H9 (cell line): ENCODE measurements at regions not wholly inside any gene's neighbourhood (a gene's known extent, or its start where the extent isn't known, plus 50 kb on each side); places are given as distances from the start of the nearest gene placed in this dataset.

Experiments
- DNase-seq: peaks from one replicate; pipeline ENCODE4 v3.0.0-alpha.2; 2017
- H2AFZ ChIP-seq: one replicate; pipeline ENCODE4 v1.6.1; 2013; ENCODE audit warnings: mild to moderate bottlenecking, low read length, control low read depth, moderate library complexity
- H2AK5ac ChIP-seq: 2 replicates; pipeline ENCODE4 v1.6.1; 2013; ENCODE audit warnings: low read length, control low read depth, mixed read lengths; ENCODE audit not compliant: insufficient read length
- H2BK120ac ChIP-seq: one replicate; pipeline ENCODE4 v1.6.1; 2013; ENCODE audit warnings: low read depth, mild to moderate bottlenecking, low read length, control low read depth, inconsistent platforms; ENCODE audit not compliant: poor library complexity, severe bottlenecking
- H2BK12ac ChIP-seq: 2 replicates; pipeline ENCODE4 v1.6.1; 2013; ENCODE audit warnings: low read length, control low read depth, mixed read lengths, low read depth; ENCODE audit not compliant: insufficient read length
- H2BK15ac ChIP-seq: 2 replicates; pipeline ENCODE4 v1.6.1; 2013; ENCODE audit warnings: low read depth, low read length, control low read depth
- H2BK20ac ChIP-seq: one replicate; pipeline ENCODE4 v1.6.1; 2013; ENCODE audit warnings: low read depth, mild to moderate bottlenecking, low read length, control low read depth, inconsistent platforms; ENCODE audit not compliant: poor library complexity, severe bottlenecking
- H2BK5ac ChIP-seq: 2 replicates; pipeline ENCODE4 v1.6.1; 2013; ENCODE audit warnings: low read length, control low read depth, mixed read lengths; ENCODE audit not compliant: insufficient read length
- H3K14ac ChIP-seq: 2 replicates; pipeline ENCODE4 v1.6.1; 2013; ENCODE audit warnings: low read length, control low read depth; ENCODE audit not compliant: insufficient read depth
- H3K18ac ChIP-seq: 2 replicates; pipeline ENCODE4 v1.6.1; 2013; ENCODE audit warnings: low read depth, mild to moderate bottlenecking, mixed read lengths, low read length, control low read depth; ENCODE audit not compliant: insufficient read length
- H3K23ac ChIP-seq: 2 replicates; pipeline ENCODE4 v1.6.1; 2013; ENCODE audit warnings: low read length, control low read depth, mixed read lengths, low read depth; ENCODE audit not compliant: insufficient read length
- H3K23me2 ChIP-seq: 2 replicates; pipeline ENCODE4 v1.6.1; 2013; ENCODE audit warnings: low read depth, mild to moderate bottlenecking, mixed read lengths, low read length, control low read depth; ENCODE audit not compliant: insufficient read length, poor library complexity, severe bottlenecking
- H3K27ac ChIP-seq: 2 replicates; pipeline ENCODE4 v1.5.1; 2013; ENCODE audit warnings: low read length, control low read depth, mixed read lengths, low read depth; ENCODE audit not compliant: insufficient read length
- H3K27me3 ChIP-seq: 2 replicates; pipeline ENCODE4 v1.6.1; 2013; ENCODE audit warnings: low read length, control low read depth, inconsistent platforms; ENCODE audit not compliant: insufficient read depth
- H3K4ac ChIP-seq: 2 replicates; pipeline ENCODE4 v1.6.1; 2013; ENCODE audit warnings: low read depth, mild to moderate bottlenecking, control low read depth, inconsistent platforms, low read length, moderate library complexity
- H3K4me1 ChIP-seq: 2 replicates; pipeline ENCODE4 v1.6.1; 2013; ENCODE audit warnings: low read length, control low read depth, inconsistent platforms; ENCODE audit not compliant: insufficient read depth
- H3K4me2 ChIP-seq: 2 replicates; pipeline ENCODE4 v1.6.1; 2013; ENCODE audit warnings: low read length, control low read depth, mixed read lengths; ENCODE audit not compliant: insufficient read length, insufficient read depth
- H3K56ac ChIP-seq: 2 replicates; pipeline ENCODE4 v1.6.1; 2013; ENCODE audit warnings: low read depth, mild to moderate bottlenecking, mixed read lengths, low read length, control low read depth; ENCODE audit not compliant: insufficient read length
- H3K79me1 ChIP-seq: 2 replicates; pipeline ENCODE4 v1.6.1; 2013; ENCODE audit warnings: low read depth, mild to moderate bottlenecking, moderate library complexity, low read length, control low read depth, inconsistent platforms; ENCODE audit not compliant: insufficient read depth, poor library complexity, severe bottlenecking
- H3K79me2 ChIP-seq: 2 replicates; pipeline ENCODE4 v1.6.1; 2013; ENCODE audit warnings: low read length, control low read depth, inconsistent platforms; ENCODE audit not compliant: insufficient read depth
- H3K9ac ChIP-seq: 2 replicates; pipeline ENCODE4 v1.6.1; 2013; ENCODE audit warnings: low read length, control low read depth, mixed read lengths; ENCODE audit not compliant: insufficient read length; ENCODE audit errors: extremely low read depth
- H3K9me3 ChIP-seq: one replicate; pipeline ENCODE4 v1.6.1; 2013; ENCODE audit warnings: low read depth, low read length, inconsistent platforms; ENCODE audit not compliant: control insufficient read depth
- H3T11ph ChIP-seq: one replicate; pipeline ENCODE4 v1.6.1; 2013; ENCODE audit warnings: mild to moderate bottlenecking, low read length, control low read depth, inconsistent platforms
- H4K20me1 ChIP-seq: one replicate; pipeline ENCODE4 v1.6.1; 2013; ENCODE audit not compliant: control insufficient read depth, insufficient read length, insufficient read depth
- H4K5ac ChIP-seq: 2 replicates; pipeline ENCODE4 v1.6.1; 2013; ENCODE audit warnings: low read depth, mild to moderate bottlenecking, mixed read lengths, low read length, control low read depth; ENCODE audit not compliant: insufficient read length
- H4K8ac ChIP-seq: replicated peaks from 2 replicates; pipeline ENCODE4 v1.6.1; 2013; ENCODE audit warnings: low read length, control low read depth, mixed read lengths, low read depth; ENCODE audit not compliant: insufficient read length
- H4K91ac ChIP-seq: 2 replicates; pipeline ENCODE4 v1.6.1; 2013; ENCODE audit warnings: low read depth, mild to moderate bottlenecking, moderate library complexity, mixed read lengths, low read length, control low read depth; ENCODE audit not compliant: insufficient read length
- H3K27ac Mint-ChIP-seq, 3 experiments: 2 replicates in 2 of 3; 3 replicates in 1 of 3; pipeline ENCODE4 v1.8.0; 2020 to 2021; ENCODE audit warnings: mixed read lengths in 3 of 3, mild to moderate bottlenecking in 1 of 3, moderate library complexity in 1 of 3
- H3K27me3 Mint-ChIP-seq: 2 replicates; pipeline ENCODE4 v1.8.0; 2021; ENCODE audit warnings: low read depth, mild to moderate bottlenecking, moderate library complexity, mixed read lengths
- H3K36me3 Mint-ChIP-seq, 3 experiments: 2 replicates in 2 of 3; 3 replicates in 1 of 3; pipeline ENCODE4 v1.8.0; 2020 to 2021; ENCODE audit warnings: low read depth in 3 of 3, mixed read lengths in 3 of 3; ENCODE audit not compliant: insufficient read depth in 1 of 3
- H3K4me1 Mint-ChIP-seq, 2 experiments: 2 replicates each; pipeline ENCODE4 v1.8.0; 2020; ENCODE audit warnings: mixed read lengths in 2 of 2
- H3K4me3 Mint-ChIP-seq, 2 experiments: 2 replicates in 1 of 2; 3 replicates in 1 of 2; pipeline ENCODE4 v1.8.0; 2020 to 2021; ENCODE audit warnings: mild to moderate bottlenecking in 2 of 2, mixed read lengths in 2 of 2, moderate library complexity in 1 of 2
- H3K9me3 Mint-ChIP-seq, 2 experiments: 2 replicates in 1 of 2; 3 replicates in 1 of 2; pipeline ENCODE4 v1.8.0; 2020; ENCODE audit warnings: mild to moderate bottlenecking in 2 of 2, mixed read lengths in 2 of 2, moderate library complexity in 1 of 2
- WGBS: extraction: QIAGEN DNeasy Blood & Tissue Kit; methylation state at CpG from one replicate; pipeline ENCODE4 v1.1.7; 2013; ENCODE audit warnings: missing lambda C conversion rate, low lambda C conversion rate, mixed read lengths; ENCODE audit not compliant: insufficient read length; ENCODE audit errors: extremely low coverage; 5-methylcytosine and 5-hydroxymethylcytosine counted together
- TF ChIP-seq, protein P1 (sequence below): fragments of 200-600 bp; sonication (generic); conservative IDR thresholded peaks from 3 replicates; pipeline ENCODE4 v1.8.0; 2021; ENCODE audit warnings: antibody characterized with exemption, mild to moderate bottlenecking

DNA sequence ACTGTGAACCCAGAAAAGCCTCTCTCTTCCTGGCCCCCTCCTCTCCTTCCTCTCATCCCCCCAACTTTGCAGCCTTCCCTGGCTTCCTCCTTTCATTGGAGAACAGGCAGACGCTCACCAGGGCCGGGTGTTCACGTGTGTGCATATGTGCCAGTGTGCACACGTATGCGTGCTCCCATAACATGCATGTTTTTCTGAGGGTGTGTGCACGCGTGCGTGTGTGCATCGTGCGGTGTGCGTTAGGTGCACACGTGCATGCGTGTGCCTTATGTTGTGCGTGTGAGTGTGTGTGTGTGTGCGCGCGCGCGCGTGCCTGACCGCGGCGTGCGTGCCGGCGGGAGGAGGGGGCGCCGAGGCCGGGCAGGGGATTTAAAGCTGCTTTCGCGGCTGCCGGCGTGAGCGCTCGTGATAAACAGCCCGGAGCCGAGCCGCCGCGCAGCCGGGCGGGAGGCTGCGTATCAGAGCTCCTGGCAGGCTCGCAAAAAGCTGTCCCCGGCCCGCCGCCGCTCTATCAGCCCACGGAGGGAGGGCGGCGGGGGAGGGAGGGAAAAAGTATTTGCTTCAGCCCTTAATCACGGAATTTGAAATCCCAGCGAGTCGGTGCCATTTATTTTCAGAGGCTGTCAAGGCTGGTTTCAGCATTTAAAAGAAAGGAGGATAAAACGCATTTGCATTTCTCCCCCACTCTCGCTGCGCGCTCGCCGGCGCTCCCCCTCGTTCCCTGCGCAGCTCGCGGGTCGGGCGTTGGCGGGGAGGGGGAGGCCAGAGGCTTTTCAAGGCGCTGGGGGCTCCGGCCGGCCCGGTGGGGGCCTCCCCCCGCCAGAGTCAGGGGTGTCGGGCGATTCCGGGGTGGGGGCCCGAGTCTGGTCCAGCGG lies 183.9 kb downstream of the C9orf50 start:
- Histone ChIP-seq H3K4me1 (no peaks in the 10 kb centered on the region; the same call in 1 of the 2 replicates), H2AFZ (no peak overlapping the region), H3K4me2 (peak overlapping the region; percentile 87), H2BK120ac (no peak overlapping the region), H3K4ac (no peak overlapping the region), H3T11ph (no peak overlapping the region), H2AK5ac (no peak overlapping the region), H3K79me1 (no peaks in the 10 kb centered on the region), H4K5ac (no peak overlapping the region), H2BK15ac (no peak overlapping the region), H4K20me1 (no peaks in the 10 kb centered on the region), H4K8ac (no peak overlapping the region), H3K23me2 (peaks cover 11% of the 10 kb centered on the region), H2BK12ac (no peak overlapping the region), H3K9me3 (no peaks in the 10 kb centered on the region), H3K27ac (no peak overlapping the region), H3K56ac (no peak overlapping the region), H3K27me3 (peaks cover 39% of the 10 kb centered on the region), H3K23ac (no peak overlapping the region), H3K14ac (no peak overlapping the region), H3K79me2 (no peaks in the 10 kb centered on the region), H4K91ac (no peak overlapping the region), H3K18ac (peak overlapping the region; percentile 21), H3K9ac (no peak overlapping the region), H2BK5ac (no peak overlapping the region), H2BK20ac (no peak overlapping the region)
- Mint-ChIP-seq H3K4me3 (peak overlapping the region; percentile 59 to 83), H3K4me1 (peaks cover 32 to 50% of the 10 kb centered on the region in 2 experiments), H3K36me3 (no peaks in the 10 kb centered on the region; a peak in 1 of 7 replicates), H3K27me3 (peaks cover 100% of the 10 kb centered on the region), H3K9me3 (peaks cover 6 to 12% of the 10 kb centered on the region in 2 experiments; a peak in 3 of 5 replicates), H3K27ac (no peak overlapping the region)
- no CpG with 5 or more reads among the region's 78 CpGs for WGBS
- no peak for DNase-seq
- TF ChIP-seq, protein P1, sequence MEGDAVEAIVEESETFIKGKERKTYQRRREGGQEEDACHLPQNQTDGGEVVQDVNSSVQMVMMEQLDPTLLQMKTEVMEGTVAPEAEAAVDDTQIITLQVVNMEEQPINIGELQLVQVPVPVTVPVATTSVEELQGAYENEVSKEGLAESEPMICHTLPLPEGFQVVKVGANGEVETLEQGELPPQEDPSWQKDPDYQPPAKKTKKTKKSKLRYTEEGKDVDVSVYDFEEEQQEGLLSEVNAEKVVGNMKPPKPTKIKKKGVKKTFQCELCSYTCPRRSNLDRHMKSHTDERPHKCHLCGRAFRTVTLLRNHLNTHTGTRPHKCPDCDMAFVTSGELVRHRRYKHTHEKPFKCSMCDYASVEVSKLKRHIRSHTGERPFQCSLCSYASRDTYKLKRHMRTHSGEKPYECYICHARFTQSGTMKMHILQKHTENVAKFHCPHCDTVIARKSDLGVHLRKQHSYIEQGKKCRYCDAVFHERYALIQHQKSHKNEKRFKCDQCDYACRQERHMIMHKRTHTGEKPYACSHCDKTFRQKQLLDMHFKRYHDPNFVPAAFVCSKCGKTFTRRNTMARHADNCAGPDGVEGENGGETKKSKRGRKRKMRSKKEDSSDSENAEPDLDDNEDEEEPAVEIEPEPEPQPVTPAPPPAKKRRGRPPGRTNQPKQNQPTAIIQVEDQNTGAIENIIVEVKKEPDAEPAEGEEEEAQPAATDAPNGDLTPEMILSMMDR, result no peak
